NCI-H2171 treated with DMSO at 0.1 percent for 48 hours (cell line): ENCODE measurements at regions not wholly inside any gene's neighbourhood (a gene's known extent, or its start where the extent isn't known, plus 50 kb on each side); places are given as distances from the start of the nearest gene placed in this dataset.

ENCODE experiments used
- DNase-seq: peaks from one replicate; lab custom pipeline; 2025; lab: John Stamatoyannopoulos, UW

- no peak for DNase-seq
Observed at GRCh38 chr1:62917314-62917713, 133.4 kb downstream of the ATG4C start.

GRCh38 chr1:62917805-62918204 lies 133.9 kb downstream of the ATG4C start:
- DNase-seq = no peak

DNA sequence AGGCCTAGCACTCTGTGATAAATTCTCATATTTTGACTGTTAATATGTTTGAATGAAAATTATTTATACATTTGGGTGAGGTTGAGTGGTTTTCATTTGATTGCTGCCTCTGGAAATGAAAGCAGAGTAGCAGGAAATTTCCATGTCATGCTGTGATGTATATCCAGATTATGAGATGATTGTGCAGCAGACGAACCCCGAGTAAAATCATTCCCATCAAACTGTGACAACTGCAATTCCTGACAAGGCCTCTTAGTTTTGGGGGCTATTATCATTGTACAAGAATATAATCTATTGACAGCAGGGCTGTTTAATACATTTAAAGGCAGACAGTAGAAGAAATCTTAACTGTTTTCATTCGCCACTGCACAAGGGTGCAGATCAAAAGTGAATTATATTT lies 134.8 kb downstream of the ATG4C start:
- DNase-seq = no peak

DNA sequence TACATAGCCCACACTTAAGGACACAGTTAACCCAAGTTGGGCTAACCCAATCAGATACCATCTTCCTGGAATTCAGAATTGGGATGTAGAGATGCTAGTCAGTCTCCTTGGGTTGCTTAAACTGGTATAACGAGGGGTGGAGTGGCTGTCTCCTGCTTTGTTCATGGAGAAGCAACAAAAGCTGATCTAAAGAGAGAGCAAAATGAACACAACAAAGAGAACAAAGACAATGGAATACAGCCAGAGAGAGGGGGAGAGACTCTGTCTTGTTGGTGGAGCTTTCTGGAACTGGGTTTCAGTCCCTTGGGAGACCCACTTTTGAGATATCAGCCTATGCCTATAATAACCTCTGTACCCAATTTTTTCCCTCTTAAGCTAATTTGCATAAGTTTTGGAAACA lies 138.1 kb downstream of the ATG4C start:
- DNase-seq = no peak

GRCh38 chr1:62924983-62925790 lies 141.3 kb downstream of the ATG4C start:
- no peak for DNase-seq

GRCh38 chr1:62926681-62927252 lies 142.8 kb downstream of the ATG4C start:
- DNase-seq = no peak

DNA sequence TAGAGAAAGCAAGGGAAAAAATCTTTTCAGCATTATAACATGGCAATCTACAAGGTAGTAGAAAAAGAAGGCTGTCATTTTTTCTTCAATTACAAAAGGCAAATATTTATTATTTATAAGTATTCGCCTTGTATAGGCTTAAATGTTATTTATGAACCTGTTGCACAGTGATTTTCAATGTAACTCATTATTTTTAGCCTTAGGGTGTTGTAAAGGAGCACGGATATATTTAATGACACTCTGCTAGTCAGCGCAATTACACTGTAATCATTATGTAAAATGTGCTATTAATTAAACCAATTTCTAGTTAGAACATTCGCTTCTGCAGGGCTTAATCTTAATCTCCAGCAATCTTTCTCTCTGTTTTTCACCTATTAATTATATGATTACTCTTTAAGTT lies 145.0 kb downstream of the ATG4C start:
- no peak for DNase-seq

GRCh38 chr1:62937634-62938296 lies 153.8 kb downstream of the ATG4C start:
- DNase-seq = no peak

DNA sequence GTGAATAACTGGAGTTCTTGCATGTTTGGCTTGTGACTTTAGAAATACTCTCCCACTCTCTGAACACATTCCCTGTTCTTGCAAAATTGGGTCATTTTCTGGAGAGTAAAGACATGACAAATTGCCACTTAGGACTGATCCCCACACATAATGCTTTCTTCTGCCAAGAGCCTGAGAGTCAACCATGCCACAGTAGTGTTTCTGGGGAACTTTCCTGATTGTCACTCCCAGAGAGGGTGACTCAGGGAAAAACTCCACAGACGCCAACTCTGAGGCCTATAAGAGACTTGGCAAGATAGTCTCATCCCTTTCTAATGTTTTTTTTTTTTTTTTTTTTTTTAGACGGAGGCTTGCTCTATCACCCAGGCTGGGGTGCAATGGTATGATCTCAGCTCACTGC lies 157.8 kb downstream of the ATG4C start:
- no peak for DNase-seq

DNA sequence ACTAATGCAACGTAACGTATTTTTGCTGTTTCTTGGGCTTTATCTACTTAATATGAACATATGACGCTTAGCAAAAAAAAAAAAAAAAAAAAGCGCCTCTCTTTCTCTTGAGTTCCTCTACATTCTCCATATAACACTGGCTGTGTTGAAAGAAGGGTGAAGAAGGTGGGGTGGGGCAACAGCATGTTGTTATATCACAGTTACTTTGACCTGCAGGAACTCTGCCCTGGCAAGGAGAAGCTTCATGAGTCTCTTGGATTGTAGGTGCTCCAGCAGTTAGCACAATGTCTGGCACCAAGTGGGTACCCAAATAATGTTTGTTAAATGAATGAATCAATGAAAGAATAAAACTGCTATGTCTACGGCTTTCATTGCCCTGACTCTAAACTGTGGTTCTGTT lies 162.6 kb downstream of the ATG4C start:
- no peak for DNase-seq

DNA sequence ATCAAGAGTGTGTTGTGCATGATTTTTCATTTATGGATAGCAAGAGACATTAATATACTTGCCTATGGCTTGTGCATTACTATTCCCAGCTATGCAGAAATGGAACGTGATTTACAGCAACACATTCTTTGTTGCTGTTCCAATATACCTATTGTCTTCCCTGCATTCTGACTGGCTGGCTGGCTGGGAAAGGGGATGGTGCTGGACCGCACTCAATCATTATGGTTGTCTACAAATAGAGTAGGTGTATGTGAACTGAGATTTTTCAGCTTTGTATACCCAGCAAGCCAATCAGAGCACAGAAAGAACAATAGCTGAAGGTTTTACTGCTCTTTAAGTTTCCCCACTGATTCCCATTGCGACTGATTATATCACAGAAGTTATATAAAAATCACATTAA lies 167.5 kb downstream of the ATG4C start:
- DNase-seq = no peak

- DNase-seq = no peak
Observed at GRCh38 chr1:62952596-62952995, 168.7 kb downstream of the ATG4C start.

- DNase-seq = no peak
Observed at GRCh38 chr1:62953633-62954032, 169.7 kb downstream of the ATG4C start.

- DNase-seq = no peak
Observed at GRCh38 chr1:62954758-62955157, 170.8 kb downstream of the ATG4C start.

DNA sequence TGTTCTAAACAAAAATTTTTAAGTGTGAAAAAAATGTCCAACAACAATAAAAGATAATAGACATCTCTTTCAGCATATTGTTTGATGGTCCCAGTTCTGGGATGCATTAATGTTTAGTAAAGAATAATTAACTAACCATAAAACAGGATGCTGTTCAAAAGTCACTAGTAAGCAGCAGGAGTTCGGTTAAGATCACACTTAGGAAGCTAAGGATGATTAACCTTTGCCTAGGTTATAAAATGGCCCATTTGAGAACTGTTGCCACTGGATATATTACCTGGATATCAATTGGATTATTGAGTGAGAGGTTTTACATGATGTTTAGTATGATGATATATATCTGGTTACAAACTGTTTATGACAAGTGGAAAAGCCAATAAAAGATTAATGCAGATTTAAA lies 171.7 kb downstream of the ATG4C start:
- DNase-seq = no peak

- DNase-seq = no peak
Observed at GRCh38 chr1:62962014-62962812, 178.3 kb downstream of the ATG4C start.

DNA sequence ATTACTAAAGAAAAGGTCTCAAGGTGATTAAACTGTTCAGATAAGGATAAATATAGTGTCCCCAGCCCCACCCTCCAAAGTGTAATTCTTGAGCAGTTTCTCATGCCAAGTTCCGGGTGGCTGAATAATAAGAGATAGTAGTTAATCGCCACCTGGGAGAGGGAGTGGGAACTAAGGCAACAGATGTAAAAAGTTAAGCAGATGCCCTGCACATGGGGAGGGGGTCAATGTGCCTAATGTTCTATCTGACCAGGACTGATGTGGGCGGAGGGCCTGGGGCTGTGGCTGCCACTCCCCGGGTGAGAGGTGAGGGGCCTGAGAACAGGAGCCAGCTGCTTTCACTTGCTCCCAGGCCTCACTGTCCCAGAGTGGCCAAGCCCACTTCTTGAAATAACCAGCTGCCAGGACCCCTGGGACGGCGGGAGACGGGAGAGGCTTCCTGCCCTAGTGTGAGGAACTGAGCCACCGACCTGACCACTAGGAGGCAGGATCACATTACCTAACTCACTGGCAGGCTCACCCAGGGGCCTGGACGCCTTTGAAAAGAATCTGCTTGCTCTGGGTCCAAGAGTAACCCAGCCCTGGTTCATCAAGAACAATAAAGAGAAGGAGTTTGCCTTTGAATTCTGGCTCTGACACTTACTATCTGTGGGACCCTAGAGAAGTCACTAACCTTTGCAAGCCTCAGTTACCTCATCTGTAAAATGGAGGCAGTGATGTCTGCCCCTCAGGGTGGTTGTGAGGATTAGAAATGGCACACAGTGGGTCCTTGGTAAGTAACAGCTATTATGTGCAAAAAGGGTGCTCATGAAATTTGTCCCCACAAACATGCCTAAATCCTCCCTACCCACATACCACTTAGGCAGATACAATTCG lies 179.2 kb downstream of the ATG4C start:
- no peak for DNase-seq

DNA sequence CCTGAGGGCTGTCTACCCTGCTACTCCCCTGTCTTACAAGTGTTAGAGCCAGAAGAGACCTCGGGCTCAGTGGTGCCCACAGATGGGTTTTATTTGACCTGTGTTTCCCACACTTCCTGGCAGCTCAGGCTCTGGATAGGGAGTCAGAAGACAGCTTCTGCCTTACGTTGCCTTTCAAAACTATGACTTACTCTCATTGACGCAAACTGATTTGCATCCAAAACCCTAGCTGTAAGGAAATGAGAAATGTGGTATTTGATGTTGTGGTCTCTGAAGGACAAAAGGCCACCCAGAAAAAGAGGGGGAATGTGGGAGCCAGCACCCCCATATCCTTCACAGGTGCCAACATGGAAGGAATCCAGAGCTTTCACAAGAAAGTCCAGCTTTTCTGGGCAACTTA lies 180.2 kb downstream of the ATG4C start:
- DNase-seq = no peak

DNA sequence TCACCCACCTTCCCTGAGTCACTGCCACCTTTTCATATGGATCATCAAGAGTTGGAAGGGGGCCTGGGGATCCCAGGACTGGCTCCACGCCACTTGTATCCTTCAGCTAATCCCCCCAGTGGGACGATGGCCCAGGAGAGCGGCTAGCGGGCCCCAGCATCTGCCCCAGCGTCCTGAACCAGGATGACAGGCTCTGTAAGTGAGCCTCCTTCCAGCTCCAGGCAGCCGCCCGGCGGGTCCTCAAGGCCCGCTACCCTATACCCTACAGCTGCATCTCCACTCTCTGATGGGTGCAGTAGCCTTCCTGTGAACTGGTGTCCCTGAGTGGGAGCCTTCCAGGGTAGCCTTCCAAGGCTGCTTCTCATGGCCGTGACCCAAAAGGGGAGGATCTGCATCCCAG lies 183.1 kb downstream of the ATG4C start:
- DNase-seq = no peak

DNA sequence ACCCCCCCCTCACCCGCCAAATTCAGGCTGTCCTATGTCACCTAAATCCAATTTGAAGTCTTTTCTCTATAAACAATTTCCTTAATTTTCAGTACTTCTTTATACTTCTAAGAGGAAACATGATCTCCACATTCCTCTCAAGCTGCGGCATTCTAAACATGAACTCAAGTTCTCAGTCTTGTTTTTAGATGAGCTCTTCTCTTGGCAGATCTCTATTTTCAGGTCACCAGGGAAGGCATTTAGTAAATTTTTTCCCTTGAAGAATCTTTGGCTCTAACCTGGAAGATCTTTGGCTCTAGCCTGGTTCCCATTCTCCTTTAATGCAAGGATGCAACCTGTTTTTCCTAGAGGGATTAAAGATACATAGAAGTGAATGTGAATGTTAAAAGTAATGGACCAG lies 193.4 kb downstream of the ATG4C start:
- DNase-seq = peak; percentile 2

- DNase-seq = no peak
Observed at GRCh38 chr1:62978741-62979140, 194.8 kb downstream of the ATG4C start.

- DNase-seq = no peak
Observed at GRCh38 chr1:62981434-62981833, 197.5 kb downstream of the ATG4C start.
